Embryonic facial prominence (tissue), 1 donor: ENCODE measurements at regions not wholly inside any gene's neighbourhood (a gene's known extent, or its start where the extent isn't known, plus 50 kb on each side); places are given as distances from the start of the nearest gene placed in this dataset.

Experiments
- DNase-seq: peaks from one replicate; pipeline ENCODE4 v3.0.0-alpha.2; 2016; ENCODE audit errors: extremely low spot score

DNA sequence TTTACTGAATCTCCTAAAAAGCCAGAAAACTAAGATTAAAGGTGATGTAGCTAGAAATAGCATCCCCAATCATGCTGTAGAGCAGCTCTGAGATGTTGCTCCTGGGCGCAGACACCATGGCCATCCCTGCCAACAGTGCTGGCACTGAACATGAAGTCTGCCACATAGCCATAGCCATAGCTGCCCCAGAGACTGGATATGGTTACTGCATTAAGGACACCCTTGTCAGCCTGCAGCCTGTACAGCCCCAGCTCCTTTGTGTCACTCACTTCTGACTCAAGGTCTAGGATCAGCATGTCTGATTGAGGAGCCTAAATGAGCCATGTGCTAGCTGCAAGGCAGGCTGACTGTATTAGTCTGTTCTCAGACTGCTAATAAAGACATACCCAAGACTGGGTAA is 284.6 kb downstream of the RPS24 start:
- DNase-seq: no peak

DNA sequence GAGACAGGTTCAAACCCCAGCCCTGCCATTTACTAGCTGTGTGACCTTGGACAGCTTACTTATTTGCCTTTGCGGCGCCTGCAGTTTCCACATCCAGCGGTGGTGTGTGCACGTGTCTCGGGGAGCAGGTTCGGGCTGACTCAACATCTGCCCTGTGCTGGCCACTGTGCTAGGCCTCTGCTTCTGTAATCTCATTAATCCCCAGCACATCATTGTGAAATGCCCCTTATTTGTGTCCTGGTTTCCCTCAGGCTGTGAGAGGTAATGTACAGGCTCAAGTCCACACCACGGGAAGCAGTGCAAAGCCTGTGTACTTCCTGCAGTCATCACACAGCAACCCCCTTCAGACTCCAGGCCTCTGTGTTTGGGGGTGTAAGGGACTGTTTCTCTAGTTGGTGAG is 285.7 kb downstream of the RPS24 start:
- no peak for DNase-seq

DNA sequence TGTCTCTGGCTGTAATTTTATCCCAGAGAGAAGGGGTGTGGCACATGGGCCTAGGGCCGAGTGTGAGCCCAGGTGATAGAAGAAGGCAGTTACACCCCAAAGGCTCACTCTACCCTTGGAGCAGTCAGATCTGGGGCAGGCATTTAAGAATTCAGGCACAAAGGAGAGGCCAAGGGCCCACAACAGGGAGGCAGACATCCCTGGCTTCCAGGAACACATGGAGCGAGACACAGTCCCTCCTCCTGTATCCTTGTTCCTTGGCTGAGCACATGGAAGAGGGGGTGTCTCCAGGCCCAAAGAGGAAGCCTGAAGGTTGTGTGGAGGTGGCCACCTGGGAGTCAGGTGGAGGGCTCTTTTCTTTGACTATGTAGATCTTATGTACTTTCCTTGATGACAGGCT is 286.2 kb downstream of the RPS24 start:
- DNase-seq: no peak

DNA sequence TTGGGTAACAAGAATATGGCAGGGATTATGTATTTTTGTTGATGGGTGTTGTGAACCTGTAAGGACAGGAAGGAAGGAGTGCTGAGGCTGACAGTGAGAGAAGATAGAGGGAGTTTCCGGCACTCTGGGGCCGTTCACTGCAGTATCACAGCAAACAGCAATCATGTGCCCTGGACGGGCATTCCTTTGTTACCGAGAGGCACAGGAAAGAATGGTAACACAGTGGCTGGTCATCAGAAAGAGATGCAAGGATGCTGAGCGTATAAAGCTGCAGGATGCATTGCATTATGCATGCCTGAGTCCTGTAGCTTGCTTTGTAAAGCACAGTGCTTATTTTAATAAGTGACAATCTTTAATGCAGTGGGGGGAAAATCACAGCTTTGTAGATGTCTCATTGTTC is 286.8 kb downstream of the RPS24 start:
- no peak for DNase-seq

DNA sequence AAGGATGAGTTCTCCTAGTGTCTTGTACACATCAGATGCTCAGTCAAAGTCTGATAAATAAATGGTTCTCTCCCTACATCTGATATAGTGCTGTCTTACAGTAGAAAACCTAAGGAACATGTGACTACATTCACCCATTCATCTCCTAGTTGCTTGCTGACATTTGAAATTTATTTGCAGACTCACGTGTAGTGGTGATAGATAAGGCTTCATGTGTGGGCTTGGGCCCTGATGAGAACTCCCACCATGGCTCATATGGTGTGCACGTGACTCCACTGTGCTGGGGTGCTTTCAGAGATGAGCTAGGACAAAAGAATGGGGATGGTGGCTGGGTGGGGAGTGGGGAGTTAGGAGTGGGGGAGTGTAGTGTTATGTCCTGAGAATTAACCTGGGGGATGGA is 287.3 kb downstream of the RPS24 start:
- no peak for DNase-seq

DNA sequence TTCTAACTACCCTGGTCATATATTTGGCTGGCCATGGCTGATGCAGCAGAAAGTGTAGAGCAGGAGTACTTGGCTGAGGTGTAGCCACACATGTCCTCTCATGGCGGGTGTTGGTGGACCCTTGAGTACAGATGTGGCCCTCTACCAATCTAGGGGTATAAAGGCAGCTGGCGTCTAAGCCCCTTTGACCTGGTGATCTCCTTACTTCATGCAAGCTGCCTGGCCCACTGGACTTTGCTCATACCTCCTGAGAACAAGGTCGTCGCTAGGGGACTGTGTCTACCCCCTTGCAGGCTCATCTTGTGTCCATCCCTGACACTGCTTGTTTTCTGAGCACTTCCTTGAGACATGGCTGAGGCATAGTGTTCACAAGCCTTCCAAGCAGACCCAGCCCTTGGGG is 287.8 kb downstream of the RPS24 start:
- no peak for DNase-seq

DNA sequence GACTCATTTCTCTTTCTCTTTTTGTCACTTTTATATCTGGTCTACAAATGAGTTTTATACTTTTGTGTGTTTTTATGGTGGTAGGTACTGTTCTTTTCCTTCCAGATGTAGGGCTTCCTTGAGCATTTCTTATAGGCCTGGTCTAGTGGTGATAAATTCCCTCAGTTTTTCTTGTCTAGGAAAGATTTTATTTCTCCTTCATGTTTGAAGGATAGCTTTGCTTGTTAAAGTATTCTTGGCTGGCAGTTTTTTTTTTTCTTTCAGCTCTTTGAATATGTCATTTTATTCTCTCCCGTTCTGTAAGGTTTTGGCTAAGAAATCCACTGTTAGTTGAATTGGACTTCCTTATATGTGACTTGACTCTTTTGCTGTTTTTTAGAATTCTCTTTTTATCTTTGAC is 292.7 kb downstream of the RPS24 start:
- DNase-seq: no peak

DNA sequence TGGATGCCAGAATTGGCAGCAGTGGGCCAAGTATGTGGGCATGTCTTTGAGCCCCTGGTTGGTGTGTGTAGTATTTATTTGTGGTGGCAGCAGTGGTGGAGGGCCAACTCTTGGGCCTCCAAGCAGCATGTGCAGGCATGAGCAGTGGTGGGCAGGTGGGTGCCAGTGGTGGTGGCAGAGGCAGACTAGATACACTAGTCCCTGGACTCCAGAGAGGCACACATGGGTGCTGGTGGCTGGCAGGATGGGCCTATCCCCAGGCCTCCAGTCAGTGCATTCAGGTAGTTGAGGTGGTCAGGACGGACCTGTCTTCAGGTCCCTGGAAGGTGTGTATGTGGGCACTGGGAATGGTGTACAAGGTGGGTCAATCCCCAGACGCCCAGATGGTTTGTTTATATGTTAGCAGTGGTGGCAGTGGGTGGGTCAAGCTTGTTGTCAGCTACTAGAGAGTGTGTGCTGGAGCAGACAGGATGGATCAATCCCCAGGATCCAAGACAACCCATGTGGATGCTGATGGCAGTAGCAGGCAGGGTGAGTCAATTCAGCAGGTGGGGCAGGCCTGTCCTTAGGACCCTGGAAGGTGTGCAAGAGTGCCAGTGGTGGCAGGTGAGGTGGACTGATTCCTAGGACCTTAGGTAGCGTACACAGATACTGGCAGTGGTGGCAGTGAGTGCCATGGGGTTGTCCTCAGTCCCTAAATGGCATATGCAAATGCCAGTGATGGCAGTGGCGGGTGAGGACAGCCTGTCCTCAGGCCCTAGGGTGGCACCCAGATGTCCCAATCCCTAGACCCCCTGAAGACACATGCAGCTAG is 294.3 kb downstream of the RPS24 start:
- no peak for DNase-seq

DNA sequence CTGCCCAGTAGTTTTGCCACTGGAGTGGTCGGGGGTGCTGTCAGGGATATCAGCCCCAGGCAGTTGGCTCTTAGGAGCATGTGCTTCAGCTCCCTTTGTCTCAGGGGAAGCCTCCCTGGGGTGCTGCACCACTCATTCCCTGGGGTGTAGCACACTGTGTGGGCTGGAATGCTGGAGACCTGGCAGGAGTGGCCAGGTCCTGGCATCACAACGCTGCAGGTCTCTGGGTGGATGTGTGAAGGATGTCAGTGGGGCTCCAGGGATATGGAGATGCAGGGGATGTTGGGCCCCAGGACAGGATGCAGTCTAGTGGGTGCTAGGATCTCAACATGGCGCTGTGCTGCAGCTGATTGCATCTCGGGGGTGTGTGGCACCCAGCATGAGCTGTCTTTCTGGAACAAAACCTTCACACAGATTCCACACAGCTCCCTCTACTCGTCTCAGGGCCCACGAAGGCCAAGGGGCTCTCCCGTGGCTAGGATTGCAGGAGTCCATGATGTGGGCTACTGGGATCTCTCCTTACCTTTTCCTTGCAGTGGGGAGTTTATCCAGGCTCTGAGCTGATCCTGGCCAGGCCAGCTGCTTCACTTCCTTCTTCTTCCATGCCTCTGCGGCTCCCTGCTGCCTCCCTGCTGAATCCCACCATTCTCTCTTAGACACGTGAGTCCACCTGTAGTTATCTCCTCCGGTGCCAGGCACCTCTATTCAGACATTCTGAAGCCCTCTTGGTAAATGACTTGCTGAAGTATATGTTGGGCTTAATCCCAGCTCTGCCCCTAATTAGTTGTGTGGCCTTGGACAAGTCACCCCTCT is 295.1 kb downstream of the RPS24 start:
- no peak for DNase-seq

DNA sequence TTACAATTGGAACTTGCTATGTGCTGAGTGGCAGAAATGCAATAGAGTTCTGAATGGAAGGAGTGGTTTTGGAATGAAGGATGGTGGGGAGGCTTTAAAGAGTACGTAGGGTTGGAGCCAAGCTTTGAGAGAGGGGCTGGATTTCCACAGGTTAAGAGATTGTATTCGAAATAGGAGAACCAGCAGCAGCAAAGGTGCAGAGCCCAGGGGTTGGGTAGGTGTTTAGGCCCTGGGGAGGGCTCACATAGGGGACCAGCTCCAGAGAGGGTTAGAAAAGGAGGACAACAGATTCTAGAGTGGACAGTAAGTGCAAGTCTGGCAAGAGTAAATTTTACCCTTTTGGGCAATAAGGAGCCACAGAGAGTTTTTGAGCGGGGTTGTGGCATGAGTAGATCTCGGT is 297.2 kb downstream of the RPS24 start:
- DNase-seq: no peak

DNA sequence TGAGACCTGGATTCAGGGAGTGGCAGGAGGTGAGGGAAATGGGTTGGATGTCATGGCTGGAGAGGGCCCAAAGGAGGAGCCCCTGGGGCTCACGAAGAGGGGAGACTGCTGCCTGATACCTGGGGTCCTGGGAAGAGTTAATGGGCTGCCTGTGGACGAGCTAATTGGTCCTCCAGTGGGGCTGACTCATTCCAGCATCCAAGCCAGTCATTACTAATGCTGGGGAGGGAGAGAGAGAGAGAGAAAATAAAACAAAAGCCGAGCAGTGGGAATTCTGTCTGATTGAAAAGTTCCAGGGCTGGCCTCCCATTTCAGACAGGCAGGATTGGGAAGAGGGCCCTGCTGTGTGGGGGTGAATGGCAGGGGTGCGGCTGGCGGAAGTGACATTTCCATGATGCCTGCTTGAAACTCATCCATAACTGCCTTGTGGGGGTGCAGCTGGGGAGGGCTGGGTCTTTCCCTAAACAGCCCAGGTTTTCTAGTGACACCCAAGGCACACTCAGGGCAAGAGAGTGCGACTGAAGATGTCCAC is 297.8 kb downstream of the RPS24 start:
- no peak for DNase-seq

DNA sequence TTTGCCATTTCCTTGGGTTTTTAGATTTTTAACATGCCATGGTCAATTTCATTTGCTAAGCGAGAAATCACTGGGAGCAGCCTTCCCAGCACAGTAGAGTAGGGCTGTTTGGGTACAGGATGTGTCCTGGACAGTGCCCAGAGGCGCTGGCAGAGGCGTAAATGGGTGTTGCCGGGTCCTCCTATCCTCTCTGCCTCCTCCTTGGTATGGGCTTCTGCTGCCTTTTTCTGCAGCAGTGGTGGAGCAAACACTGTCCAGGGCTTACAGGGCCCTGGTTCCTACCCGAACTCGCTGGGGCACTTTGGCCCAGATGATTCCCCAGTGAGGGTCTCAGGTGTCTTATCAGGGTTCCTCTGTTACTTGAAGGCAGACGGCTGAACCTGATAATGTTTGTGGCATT is 298.3 kb downstream of the RPS24 start:
- no peak for DNase-seq

DNA sequence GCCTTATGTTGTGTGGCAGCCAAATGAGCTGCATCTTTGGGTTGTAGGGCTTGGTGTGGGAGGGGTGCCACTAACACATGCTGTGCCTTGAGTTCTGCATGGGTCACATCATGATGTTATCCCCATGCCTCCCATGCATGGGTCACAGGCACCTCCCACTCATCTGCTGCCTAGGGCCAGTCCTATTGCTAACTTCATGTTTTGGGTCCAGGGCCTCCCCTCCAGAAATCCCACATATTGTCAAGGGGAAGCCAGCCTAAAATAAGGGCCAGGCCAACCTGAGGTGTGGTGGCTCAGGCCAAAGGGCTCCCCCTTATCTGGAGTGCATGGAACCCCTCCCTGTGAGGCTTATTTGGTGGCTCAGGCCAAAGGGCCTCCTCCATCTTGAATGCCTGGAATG is 299.0 kb downstream of the RPS24 start:
- DNase-seq: no peak

DNA sequence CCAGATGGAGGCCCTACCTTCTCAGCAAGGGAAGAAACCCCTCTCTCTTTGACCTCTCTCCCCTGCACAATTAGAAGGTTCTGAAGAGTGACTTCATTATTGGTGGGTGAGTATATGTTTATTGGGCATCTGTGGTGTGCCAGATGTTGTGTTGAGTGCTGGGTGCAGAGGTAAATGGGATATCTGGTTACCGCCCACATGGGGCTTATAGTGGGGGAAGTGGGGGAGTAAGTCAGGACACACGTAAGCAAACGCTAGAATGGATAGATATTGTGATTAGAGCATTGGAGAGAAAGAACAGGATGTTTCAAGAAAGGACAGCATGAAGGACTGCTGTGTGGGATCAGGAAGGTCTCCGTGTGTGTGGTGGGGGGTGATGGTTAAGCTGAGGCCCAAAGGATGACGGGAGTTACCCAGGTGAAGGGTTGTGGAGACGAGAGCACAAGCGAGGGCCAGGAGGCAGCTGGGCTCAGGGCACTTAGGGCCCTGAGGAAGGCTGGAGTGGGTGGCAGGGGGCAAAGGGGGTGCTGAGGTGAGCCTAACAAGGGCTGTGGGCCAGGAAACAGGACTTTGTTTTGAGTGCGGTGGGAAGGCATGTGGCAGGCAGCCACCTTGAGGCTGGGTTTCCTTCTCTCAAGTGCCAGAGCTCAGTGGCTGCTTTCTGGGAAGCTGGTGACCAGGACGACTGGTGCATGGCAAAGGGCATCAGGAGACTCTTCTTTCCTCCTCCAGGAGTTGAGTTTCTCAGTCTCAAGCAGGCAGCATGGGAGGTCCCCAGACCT is 299.9 kb downstream of the RPS24 start:
- no peak for DNase-seq

DNA sequence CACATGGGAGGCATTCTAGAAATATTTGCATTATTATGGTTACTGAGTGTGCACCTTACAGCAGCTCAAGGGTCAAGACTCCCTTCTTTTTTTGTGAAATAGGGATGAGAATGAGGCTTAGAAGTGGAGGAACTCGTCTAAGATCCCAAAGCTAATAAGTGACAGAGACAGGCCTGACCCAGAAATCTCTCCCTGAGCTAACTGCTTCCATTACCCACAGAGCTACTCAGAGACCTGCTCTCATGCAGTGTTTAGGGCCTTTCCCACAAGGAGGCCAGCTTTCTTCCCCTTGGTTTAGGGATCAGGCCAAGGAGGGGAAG is 301.7 kb downstream of the RPS24 start:
- DNase-seq: no peak

DNA sequence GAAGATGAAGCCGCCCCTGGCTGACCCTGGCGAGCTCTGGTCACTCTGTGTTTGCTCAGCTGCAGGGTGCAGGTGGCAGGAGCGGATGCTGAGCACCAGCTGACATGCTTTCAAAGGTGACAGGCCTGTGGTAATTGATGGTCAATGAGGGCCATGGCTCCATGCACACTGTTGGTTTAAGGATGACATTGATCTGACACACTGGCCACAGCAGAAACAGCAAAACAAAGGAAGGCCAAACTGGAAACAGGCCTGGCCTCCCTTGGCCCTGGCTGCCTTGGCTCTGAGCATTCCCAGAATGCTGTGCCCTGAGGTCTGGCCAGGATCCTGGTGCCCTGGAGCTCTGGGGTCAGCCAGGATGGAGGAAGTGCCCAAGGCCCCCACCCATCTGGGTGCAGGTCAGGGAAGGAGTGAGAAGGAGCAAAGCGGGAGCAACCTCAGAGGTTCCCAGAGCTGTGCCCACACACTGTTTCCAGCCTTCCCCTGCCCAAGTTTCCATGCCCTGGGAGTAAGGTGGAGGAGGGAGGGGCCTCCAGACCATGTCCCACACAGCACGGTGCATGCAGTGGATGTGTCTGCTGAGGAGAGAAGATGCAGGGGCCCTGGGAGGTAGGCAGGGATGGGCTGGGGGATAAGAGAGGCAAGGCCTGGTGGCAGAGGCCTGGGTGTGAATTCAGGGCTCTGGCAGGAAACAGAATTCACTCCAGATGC is 302.2 kb downstream of the RPS24 start:
- DNase-seq: no peak

DNA sequence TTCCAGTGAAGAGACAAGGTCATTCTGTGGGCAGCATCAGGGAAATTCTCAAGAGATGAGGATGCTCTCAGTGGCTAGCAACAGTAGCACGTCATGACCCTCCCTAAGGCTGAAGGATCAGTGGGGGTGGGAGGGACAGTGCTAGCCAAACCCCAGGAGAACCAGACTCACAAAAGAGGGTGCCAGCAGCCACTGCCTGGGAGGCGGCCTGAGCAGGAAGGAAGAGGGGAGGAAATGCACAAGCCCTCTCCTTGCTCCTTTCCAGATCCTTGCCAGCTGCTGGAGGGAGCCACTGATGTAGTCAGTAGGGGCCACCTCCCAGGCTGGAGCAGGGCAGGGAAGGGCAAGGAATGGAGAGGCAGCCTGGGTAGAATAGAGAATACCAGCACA is 302.7 kb downstream of the RPS24 start:
- no peak for DNase-seq

DNA sequence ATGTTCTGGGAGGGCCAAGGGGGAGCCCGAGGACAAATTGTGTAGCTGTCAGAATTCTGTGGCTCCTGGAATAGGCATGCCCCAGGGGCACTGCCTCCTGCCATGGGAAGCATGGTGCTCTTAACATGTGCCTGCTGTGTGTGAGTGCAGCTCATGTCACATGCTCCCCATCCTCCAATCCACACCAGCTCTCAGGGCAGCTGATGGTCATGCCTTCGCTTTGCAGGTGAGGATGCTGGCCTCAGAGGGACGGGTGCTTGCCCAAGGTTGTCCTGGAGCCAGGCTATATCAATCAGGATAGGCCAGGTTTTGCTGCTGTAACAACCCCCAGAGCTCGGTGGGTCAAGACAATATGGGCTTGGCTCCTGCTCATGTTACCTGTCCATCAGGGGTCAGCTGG is 303.4 kb downstream of the RPS24 start:
- DNase-seq: no peak

DNA sequence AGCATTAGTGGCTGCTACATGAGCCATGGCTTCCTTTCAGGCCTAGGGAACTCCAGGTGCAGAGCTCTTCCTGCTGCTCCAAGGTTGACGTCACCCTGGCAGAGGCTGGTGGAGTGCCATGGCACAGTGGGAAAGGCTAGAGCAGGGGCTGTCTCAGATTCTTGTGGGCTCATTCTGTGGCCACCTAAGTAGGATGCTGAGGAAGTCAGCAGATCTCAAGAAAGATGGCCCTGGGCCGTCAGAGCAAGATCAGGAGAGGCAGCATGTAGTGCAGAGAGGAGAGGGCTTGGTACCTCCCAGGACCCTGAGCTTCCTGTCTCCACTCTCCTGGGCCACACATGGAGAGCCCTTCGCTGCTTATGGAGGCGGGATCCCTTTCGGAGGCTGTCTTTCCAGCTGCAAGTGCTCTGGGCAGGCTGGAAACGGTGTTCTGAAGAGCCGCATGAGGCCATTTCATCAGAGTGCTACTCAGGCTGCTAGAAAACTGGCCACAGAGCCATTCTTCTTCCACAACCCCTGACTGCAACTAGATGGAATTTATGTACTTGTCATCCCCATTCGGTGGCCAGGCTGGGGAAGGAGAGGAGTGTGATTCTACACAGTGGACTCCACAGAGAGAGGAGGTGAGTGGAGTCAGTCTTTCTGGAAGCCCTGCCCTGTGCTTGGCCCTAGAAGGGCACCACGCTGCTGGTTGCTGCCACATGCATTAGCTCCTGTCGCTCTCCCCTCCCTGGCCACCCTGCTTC is 304.2 kb downstream of the RPS24 start:
- no peak for DNase-seq

DNA sequence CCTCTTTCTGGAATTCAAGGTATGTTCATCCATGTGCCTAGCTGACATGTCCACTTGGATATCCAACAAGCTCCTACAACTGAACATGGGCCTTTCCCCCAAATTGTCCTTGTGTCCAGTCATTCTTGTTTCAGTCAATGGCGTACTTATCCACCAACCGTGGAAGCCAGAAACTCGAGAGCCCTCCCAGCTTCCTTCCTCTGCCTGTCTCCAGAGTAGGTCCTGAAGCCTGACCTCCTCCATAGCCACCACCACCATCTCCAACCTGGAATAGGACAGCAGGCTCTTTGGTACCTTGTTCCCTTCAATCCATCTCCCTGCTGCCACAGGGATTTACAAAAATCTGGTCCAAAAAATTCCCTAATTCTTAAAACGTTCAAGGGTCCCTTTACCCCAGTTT is 305.1 kb downstream of the RPS24 start:
- no peak for DNase-seq

DNA sequence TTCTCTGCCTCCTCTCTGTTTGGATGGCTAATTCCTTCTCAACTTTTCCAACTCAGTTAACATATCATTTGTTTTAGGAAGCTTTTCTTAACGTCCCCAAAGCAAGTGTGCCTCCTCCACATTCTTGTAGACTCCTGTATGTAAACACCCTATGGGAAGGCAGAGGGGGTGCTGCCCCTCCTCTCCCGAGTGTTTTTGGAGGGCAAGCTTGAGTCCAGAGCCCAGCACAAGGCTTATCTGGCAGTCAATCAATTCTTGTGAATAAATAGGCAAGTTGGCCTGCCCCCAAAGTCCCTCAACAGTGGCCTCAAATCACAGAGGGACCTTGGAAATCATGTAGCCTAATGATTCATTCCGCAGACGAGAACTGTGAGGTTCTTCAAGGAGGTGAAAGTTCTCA is 305.6 kb downstream of the RPS24 start:
- DNase-seq: no peak
